ENCODE measurements at regions not wholly inside any gene's neighbourhood (a gene's known extent, or its start where the extent isn't known, plus 50 kb on each side); places are given as distances from the start of the nearest gene placed in this dataset.

DNA sequence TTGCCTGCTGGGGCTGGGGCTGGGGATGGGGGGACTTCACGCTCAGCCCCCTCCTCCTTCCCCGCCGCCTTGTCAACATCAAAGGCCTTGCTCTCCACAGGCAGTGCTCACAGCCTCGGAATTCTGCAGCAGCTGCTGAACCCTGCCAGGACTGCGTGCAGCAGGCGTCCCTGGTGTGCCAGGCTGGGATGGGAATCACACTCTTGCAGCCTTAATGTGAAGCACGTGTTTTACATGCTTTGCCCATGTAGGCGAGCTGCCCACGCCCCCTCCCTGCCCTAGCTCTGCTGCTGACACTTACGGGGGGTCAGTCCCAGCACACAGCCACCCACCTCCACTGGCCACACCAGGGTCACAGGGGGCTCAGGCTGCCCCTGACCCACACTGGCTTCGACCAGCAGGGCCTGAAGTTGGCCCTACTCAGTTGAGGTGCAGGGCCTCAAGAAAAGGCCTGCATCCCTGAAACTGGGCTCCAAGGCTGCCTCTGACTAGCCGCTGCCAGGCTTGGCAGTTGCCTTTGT is 276.2 kb upstream of the RTL1 start:
- TF ChIP-seq TCF12 (IDR thresholded peaks at IDR 0.05): no peak
- no peak for TF ChIP-seq TCF12 (CRISPR knock-in tag; IDR thresholded peaks at IDR 0.05)
- TF ChIP-seq ZNF724P (CRISPR knock-in tag; IDR thresholded peaks at IDR 0.05; ENCODE audit: borderline replicate concordance): no peak
- TF ChIP-seq ZNF629 (CRISPR knock-in tag; conservative IDR thresholded peaks at IDR 0.05): no peak
- no peak for TF ChIP-seq MBNL3 (CRISPR knock-in tag; conservative IDR thresholded peaks at IDR 0.05)
- TF ChIP-seq ZNF550 (CRISPR knock-in tag; IDR thresholded peaks at IDR 0.05; ENCODE audit: borderline replicate concordance): no peak
- no peak for TF ChIP-seq FOSL1 (CRISPR knock-in tag; IDR thresholded peaks at IDR 0.05; ENCODE audit: borderline replicate concordance)
- TF ChIP-seq, protein P1, sequence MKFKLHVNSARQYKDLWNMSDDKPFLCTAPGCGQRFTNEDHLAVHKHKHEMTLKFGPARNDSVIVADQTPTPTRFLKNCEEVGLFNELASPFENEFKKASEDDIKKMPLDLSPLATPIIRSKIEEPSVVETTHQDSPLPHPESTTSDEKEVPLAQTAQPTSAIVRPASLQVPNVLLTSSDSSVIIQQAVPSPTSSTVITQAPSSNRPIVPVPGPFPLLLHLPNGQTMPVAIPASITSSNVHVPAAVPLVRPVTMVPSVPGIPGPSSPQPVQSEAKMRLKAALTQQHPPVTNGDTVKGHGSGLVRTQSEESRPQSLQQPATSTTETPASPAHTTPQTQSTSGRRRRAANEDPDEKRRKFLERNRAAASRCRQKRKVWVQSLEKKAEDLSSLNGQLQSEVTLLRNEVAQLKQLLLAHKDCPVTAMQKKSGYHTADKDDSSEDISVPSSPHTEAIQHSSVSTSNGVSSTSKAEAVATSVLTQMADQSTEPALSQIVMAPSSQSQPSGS (CRISPR knock-in tag; IDR thresholded peaks at IDR 0.05): no peak
- TF ChIP-seq IRF2 (CRISPR knock-in tag; IDR thresholded peaks at IDR 0.05): no peak
- no peak for TF ChIP-seq POLR2AphosphoS5 (IDR thresholded peaks at IDR 0.05; ENCODE audit: low read depth, low read length)
- TF ChIP-seq, protein P2, sequence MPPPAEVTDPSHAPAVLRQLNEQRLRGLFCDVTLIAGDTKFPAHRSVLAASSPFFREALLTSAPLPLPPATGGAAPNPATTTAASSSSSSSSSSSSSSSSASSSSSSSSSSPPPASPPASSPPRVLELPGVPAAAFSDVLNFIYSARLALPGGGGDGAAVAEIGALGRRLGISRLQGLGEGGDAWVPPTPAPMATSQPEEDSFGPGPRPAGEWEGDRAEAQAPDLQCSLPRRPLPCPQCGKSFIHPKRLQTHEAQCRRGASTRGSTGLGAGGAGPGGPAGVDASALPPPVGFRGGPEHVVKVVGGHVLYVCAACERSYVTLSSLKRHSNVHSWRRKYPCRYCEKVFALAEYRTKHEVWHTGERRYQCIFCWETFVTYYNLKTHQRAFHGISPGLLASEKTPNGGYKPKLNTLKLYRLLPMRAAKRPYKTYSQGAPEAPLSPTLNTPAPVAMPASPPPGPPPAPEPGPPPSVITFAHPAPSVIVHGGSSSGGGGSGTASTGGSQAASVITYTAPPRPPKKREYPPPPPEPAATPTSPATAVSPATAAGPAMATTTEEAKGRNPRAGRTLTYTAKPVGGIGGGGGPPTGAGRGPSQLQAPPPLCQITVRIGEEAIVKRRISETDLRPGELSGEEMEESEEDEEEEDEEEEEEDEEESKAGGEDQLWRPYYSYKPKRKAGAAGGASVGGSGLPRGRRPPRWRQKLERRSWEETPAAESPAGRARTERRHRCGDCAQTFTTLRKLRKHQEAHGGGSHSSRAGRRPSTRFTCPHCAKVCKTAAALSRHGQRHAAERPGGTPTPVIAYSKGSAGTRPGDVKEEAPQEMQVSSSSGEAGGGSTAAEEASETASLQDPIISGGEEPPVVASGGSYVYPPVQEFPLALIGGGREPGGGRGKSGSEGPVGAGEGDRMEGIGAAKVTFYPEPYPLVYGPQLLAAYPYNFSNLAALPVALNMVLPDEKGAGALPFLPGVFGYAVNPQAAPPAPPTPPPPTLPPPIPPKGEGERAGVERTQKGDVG (CRISPR knock-in tag; IDR thresholded peaks at IDR 0.05; ENCODE audit: borderline replicate concordance): no peak
- TF ChIP-seq MAFK (conservative IDR thresholded peaks at IDR 0.05 in 1 of 2, IDR thresholded peaks at IDR 0.05 in 1 of 2; ENCODE audit: low read length in 2 of 2): no peak
- TF ChIP-seq EP300 (IDR thresholded peaks at IDR 0.05; ENCODE audit: low read depth in 2 of 2, low read length in 2 of 2): no peak
- TF ChIP-seq EP300 (CRISPR knock-in tag; IDR thresholded peaks at IDR 0.05; ENCODE audit: borderline replicate concordance): no peak
